Eye (tissue), 1 donor: ENCODE measurements at regions not wholly inside any gene's neighbourhood (a gene's known extent, or its start where the extent isn't known, plus 50 kb on each side); places are given as distances from the start of the nearest gene placed in this dataset.

Experiments used
- DNase-seq: peaks from one replicate; pipeline ENCODE4 v3.0.0-alpha.2; 2015

DNA sequence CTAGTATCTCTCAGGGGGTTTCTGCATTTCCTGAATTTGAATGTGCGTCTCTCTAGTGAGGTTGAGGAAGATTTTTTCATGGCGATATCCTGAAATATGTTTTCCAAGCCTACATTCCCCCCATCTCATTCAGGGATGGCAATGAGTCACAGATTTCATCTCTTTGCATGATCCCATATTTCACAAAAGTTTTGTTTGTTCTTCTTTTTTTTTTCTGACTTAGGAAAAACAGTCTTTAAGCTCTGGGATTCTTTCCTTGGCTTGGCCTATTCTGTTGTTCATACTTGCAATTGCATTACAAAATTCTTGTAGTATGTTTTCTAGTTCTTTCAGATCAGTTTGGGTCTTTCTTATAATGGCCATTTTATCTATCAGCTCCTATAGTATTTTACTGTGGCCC, 136.5 kb downstream of the DSEL start:
- DNase-seq = no peak

DNA sequence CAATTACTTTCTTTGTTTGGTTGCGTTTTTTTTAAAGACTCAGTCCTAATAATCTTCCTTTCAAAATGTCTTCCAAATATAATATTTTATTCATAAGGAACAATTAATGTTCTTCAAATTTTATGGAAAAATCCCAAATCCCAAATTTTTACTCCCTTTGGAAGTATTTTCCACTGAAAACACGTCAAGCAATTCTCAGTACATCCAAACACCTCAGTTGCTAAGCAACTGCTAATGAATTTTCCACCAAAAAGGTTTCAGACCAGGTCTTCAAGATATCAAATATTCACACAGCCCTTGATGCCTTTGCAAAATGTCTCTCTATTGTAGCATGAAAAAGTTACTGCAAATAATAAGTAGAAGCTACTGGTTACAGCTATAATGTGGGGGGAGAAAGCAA, 140.1 kb downstream of the DSEL start:
- no peak for DNase-seq

DNA sequence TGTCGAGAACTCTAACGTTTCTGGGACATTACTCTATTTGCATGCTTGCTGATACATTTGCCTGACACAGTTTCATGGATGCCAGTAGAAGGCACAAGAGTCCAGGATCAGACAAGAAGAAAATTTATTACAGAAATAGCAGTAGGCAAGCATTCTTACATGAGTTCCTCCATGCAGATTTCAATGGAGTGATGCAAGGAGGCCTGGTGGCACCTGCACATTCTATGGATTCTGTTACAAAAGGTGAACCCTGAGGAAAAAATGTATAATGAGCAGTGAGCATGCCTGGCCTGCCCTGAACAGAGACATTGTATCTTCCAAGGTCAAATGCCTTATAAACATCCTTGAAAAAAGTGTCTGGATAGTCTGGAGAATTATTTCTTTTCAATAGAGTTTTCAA, 142.9 kb downstream of the DSEL start:
- DNase-seq = no peak

DNA sequence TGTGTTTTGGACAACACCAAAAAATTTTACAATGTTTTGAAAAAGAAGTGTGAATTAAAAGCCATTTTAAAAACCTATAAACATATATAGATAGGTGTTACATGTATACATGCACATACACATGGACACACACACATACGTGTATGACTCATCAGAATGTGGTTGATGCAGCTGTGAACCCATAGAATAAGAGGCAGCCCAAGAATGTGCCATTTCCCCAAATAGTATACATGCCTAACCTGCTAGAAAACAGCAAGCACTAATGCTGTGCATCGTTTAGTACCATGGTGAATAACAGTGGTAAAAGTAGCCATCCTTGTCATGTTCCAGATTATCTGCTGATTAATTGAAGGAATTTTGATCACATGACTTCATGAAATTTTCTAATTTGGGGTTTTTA, 149.0 kb downstream of the DSEL start:
- no peak for DNase-seq

DNA sequence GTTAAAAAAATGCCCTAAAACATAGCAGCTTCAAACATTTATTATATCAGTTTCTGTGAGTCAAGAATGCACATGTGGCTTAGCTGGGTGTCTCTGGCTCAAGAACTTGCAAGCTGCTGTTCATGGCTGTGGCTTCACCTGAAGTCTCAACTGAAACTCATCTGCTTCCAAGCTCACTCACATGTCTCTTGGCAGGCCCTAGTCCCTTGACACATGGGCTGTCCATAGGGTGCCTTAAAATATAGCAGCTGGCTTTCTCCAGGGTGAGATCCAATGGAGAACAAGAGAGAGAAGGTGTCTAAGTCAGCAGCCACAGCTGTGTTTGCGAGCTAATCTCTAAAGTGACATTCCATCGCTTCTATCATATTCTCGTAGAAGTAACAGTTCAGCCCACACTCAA, 152.8 kb downstream of the DSEL start:
- DNase-seq = no peak

DNA sequence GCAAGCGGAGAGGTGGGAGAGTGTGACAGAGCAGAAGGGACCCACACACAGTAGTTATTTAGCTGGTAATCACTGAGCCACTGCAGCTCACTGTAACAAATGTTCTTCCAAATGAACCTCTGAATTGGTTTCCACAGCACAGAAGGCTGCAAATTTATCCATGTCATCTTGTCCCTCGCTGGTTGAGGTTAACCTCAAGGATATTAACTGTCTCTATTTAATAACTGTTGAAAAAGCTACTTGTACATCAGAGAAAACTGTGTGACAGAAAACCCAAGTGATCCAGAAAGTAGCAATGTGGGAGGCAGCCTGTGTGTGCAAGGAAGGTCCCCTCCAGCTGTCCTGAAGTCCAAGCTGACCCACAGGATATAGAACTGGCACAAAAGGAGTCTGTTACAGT, 153.6 kb downstream of the DSEL start:
- no peak for DNase-seq

DNA sequence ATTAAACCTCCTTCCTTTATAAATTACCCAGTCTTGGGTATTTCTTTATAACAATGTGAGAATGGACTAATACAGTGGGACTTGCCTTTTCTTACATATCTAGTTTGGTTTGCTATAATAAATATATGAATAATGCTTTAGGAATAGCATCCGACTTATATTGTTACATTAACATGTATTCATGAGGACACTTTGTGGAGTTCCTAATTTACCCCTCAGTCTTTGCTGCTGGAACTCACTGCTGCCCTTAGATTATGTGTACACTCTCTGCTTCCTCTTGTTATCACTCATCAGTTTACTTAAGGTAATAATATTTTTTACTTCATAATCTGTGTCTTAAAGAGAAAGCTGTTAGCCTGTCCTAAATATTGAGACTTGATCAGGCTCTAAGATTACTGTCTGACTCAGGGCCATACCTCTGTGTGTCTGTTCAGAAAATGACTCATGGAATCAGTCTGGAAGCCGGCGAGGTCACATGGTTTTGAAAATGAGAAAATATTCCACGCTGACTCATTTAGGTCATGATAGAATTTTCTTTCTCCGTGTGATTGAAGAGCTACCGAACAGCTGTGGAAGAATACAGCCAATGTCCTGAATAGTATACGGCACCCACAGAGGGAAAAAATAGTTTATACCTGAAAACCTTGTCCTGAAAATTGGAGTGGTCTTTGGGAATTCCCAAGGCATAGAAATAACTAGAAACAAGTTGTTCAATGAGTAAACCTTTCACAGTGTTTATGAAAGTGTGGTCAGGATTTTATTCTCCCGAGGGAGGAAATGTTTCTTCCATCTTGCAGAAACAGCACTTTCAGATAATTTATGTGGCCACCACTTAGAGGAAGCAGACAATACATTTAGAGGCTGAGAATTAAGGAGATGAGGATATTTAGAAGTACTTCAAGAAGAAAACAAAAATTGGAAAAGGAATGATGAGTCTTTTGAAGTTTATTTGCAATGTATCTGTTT, 156.4 kb downstream of the DSEL start:
- peak; percentile 28 for DNase-seq

DNA sequence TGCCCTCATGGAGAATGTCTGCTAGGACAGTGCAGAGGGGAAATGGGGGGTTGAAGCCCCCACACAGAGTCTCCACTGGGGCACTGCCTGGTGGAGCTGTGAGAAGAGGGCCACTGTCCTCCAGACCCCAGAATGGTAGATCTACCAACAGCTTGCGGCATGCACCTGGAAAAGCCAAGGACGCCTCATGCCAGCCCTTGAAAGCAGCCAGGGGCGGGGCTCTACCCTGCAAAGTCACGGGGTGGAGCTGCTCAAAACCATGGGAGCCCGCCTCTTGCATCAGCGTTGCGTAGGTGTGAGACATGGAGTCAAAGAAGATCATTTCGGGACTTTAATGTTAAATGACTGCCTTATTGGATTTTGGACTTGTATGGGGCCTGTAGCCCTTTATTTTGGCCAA, 157.6 kb downstream of the DSEL start:
- no peak for DNase-seq

DNA sequence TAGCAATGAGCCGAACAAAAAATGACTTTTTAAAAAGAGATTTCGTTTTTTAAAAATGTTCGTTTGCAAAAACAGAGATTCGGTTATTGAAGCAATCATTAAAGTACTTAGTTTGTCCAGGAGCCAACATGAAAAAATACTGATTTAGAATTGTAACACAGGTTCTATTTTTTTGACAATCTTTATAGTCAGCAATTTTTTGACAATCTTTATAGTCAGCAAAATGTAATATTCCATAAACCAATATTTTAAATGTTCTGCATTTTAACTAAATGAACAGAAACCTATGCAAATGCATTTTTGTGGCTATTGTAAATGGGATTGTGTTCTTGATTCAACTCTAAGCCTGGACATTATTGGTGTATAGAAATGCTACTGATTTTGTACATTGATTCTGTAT, 161.8 kb downstream of the DSEL start:
- no peak for DNase-seq

DNA sequence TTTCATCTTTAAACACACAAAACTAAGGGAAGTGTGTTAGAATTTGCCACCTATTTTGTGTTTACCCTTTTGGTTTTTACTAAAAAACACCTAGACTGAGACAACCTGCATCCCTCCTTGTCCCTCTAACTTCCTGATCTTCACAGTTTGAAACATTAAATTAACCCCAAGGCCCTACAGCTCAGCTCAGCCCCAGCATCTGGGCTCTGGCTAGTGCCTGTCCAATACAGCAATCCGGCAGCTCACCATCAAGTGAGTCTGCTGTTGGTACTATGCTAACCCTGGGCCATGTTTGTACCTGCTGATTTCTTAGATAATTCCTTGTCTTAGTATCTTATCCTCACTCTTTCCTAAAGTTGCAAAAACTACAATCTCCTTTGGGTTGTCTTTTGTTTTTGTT, 162.4 kb downstream of the DSEL start:
- no peak for DNase-seq

DNA sequence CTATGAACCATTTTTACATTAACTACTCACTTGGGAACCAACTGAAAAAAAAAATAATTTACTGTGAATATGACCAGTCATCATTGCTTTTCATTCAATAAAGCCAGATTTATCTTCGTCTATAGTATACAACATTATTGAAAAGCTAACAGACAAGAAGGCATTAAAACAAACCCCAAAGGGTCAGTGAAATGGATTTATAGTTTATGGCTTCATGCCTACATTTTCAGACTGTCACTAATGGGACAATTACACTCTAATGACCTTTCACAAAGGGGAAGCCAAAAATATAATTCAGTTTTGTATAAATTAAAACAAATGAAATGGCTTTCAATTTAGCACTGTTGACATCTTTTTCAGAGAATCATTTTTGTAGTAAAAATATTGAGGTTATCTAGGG, 169.1 kb downstream of the DSEL start:
- no peak for DNase-seq

DNA sequence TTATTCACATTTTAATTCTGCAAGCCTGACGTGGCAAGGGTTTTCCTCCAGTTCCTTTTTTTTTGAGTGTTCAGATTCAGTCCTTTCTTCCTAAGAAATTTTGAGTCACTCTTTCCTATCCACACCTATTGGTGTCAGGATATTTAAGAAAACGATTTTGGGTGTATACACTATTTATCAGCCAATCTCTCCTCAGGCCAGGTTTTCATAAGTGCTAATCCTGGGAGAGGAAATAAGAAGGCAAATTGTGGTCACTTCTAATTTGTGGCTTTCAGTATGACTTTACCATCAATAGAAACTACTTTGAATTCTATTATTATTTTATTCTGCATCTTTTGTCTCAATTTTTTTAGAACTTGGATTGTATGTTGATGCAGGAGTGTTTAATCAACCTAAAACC, 174.4 kb downstream of the DSEL start:
- no peak for DNase-seq

DNA sequence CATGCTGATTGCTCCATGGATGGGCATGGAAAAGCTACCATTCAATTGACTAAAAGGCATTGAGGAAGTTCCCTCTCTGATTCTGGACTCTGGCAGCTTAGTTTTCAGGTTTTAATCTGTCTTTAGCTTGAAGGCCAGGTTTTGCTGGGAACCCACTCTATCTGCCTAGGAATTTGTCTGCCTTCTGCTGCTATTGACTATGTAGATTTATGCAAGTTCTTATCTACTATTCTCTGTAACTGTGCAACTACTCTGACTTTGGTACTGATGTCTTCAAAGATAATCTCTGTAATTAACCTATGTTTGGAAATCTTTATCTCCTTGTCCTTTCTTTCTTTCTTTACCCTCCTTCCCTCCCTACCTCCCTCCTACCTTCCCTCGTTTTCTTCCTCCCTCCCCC, 178.8 kb downstream of the DSEL start:
- no peak for DNase-seq

DNA sequence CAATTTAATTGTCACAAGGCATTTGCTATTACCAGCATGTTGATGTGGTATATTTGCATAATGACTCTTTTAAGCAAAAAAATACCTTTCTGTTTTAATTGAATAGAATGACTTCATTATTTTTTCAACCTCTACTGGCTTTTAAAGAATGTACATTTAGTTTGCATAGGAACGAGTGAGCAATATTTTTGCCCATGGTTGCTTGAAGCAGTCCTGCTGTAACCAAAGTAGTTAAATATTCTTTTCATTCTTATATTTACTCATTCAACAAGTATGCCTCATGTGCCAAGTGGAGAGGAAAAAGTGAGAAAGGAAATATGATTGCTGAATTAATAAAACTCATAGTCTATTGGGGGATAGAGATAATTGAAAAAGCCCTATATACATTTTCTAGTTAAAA, 184.7 kb downstream of the DSEL start:
- DNase-seq = no peak

DNA sequence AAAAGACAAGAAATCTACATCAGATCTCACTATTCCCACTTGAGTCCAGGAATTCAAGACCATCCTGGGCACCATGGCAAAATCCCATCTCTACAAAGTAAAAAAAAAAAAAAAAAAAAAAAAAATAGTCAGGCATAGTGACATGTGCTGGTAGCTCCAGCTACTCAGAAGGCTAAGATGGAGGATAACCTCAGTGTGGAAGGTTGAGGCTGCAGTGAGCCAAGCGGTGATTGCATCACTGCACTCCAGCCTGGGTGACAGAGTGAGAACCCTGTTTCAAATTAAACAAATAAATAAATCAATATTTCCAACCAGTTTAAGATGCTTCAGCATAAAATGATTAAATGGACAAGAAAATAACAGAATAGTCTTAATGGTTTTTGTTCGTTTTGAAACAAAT, 197.4 kb downstream of the DSEL start:
- no peak for DNase-seq

DNA sequence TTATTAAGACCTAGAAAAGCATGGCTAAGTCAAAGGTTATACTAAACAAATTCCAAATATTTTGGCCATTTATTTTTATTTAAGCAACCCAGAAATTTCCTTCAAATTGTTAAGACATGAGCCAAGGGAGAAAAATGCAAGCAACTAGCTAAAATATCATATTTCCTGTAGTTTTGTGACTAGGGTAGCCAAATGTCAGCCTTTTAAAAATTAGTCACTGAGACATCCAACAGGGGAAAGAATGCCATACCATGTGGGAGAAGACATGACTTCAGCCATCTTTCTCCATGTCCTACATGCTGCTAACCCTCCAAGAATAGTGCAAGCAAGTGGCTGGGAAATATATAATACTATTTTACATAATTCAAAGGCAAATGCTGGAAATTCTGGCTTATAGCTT, 197.9 kb downstream of the DSEL start:
- DNase-seq = no peak

DNA sequence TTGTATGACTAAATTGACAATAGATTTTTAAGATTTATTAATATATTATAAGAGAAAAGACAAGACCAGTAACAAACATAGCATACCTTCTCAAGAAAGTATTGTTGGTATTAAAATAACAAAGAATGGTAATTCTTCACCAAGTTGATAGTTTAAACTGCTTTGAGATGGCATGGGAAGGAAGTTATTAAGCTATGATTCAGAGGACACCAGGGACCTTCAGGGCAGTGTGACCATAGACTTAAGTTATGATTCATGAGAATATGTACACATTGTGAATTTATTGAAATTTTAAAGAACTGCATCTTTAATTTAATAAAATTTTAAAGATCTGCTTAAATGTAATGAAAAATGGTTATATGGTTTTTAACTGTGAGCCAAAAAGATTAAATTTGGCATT, 205.7 kb downstream of the DSEL start:
- DNase-seq = no peak

DNA sequence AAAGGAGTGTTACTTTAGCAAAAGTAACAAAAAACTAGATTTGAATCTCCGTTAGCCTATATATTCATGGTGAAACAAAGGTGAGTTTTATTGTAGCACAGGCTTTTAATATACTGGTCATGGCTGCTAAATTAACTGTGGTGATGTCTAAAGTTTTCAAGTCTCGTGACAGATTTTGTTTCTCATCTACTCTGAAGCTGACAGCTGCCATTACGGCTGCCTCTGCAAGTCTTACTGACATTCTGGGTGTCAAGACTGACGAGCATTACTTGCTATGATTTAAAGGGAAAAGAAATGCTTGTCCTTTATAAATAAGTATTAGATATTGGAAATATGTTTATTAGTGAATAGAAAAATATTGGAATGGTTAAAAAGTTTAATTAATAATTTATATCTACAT, 207.7 kb downstream of the DSEL start:
- no peak for DNase-seq

DNA sequence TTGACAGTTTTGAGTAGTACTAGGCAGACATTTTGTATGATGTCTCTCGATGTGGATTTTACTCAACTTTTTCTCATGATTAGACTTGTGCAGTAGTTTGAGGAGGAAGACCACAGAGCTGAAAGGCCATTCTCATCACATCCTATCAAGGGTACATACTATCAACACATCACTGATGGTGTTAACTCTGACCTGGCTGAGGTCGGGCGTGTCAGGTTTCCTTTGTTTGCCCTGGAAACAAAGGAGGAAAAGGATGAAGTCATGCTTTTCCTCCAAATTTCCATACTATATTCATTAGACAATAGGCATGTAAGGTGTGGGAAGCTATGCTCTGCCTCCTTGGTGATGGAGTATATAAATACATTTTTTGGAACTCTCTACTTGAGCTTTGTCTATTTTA, 211.1 kb downstream of the DSEL start:
- DNase-seq = no peak

DNA sequence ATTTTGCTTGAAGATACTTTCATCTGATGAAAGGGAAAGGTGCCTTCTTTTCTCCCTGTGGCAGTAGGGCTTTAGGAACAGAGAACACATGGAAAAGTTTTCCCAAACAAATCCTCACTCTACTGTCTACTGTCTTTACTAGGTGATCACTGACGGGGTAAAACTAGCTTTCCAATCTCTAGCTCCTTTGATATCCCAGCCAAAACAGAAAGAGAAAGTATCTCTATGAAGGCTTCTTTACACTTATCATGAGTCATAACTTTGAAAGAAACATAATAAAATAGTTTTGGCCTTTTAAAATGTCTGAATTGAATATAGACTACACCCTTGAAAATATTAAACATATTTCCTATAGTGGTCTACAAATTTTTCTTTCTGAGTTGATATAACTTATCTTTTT, 214.5 kb downstream of the DSEL start:
- no peak for DNase-seq

DNA sequence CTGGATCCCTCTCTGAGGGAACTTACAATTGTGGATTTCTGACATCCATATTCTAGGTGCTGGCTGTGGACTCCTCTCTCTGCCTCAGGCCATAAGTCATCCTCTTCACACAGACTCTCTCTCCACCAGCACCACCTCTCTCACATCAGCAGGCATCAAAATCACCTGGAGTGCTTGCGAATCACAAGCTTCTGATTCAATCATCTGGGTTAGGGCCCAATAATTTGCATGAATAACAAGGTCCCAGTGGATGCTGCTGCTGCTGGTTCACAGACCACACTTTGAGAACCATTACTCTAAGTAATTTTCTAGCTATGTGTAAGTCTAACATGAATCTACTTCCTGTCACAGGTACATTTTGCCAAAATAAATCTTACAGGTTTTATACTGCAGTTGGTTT, 214.9 kb downstream of the DSEL start:
- DNase-seq = no peak

DNA sequence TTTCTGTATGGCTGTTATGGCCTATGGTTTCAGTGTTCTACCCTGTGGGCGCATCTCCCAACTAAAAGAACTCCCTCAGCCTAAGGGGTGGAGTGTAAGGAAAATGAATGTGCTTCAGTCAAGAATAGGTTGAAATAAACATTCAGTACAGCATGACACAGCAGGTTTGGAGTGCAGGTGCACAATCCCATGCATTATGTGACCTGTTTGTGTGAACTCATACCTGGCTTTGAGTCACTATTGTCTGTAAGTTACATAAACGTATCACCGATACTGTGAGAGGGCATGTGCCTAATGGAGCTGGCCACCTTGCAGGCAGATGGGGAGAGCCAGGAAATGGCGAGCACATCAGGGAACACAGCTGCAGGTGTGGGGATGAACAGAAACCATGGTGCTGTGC, 216.0 kb downstream of the DSEL start:
- peak; percentile 18 for DNase-seq

DNA sequence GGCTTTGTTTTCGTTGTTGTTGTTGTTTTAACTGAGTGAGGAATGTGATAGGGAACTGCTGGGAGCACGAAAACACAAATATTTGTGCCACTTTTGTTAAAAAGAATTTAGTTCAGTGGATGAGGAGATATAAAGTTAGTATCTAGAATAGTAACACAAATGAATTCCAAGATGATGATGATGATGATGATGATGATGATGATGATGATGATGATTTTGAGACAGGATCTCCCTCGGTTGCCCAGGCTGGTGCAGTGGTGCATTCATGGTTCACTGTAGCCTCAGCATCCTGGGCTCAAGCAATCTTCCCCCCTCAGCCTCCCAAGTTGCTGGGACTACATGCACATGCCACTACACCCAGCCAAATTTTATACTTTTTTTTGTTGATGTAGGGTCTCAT, 223.7 kb downstream of the DSEL start:
- no peak for DNase-seq

DNA sequence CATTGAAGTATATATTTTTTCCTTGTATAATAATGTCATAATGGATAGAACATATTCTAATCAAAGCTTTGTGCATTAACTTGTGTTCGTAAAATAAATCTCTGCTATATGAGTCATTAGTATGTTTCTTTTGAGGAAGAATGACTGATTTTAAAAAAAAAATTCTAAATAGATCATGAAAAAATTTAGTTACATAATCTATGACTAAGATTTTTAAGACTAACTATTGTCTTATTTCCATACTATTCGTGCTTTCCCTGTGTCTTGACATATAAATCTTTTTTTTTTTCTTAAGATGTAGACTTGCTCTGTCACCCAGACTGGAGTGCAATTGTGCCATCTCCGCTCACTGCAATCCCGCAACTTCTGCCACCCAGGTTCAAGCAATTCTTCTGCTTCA, 226.1 kb downstream of the DSEL start:
- DNase-seq = no peak

DNA sequence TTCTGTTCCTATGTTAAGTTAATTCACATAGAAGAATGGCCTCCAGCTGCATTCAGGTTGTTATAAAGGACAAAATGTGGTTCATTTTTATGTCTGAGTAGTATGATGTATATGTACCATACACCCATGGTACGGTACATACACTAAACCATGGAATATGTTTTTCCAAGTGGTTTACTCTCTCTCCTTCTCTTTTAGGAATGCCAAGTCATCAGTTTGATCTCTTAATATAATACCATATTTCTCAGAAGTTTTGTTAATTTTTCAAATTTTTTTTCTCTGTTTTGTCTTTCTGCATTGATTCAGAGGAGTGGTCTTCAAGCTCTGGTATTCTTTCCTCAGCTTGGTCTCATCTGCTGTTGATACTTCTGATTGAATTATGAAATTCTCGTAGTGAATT, 230.9 kb downstream of the DSEL start:
- DNase-seq = no peak
